GM21576 (cell line): ENCODE measurements at regions not wholly inside any gene's neighbourhood (a gene's known extent, or its start where the extent isn't known, plus 50 kb on each side); places are given as distances from the start of the nearest gene placed in this dataset.

ENCODE experiments used
- ATAC-seq: cut with Tn5 transposase; IDR thresholded peaks from one replicate; pipeline ENCODE4 v1.9.1; 2021; ENCODE audit warnings: mild to moderate bottlenecking, moderate library complexity; ENCODE audit not compliant: unreplicated experiment

DNA sequence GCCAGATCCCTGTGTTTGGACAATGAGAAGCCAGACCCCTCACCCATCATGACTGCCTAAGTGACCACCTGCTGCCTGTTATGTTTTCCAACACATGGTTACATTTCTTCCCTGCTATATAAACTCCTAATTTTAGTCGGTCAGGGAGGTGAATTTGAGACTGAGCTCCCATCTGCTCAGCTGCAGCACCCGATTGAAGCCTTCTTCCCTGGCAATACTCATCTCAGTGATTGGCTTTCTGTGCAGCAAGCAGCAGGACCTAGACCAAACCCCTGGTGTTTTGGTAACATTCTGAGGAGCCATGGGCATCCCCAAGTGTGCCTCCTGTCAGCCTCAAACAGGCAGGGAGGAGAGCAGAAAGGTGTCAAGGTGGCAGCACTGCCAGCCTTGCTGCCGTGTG is 141.2 kb downstream of the CD8B2 start:
- no peak for ATAC-seq

DNA sequence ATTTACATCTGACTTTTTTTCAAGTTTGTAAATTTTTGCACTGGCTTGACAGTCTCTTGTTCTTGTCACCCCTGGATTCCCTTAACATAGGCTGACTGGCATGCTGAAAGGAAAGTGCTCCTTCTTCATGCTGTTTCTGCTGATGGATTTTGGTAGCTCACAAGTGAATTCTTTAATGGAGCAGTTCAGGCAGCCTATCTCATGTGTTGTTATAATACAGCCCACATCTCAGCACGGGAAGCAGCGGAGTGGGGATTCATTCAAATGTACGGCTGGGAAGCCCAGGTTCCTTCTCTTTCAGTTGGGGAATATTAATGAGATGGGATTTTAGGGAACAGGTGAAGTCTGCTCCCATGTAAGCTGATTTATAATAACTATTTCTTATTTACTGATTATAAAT is 142.8 kb downstream of the CD8B2 start:
- no peak for ATAC-seq

DNA sequence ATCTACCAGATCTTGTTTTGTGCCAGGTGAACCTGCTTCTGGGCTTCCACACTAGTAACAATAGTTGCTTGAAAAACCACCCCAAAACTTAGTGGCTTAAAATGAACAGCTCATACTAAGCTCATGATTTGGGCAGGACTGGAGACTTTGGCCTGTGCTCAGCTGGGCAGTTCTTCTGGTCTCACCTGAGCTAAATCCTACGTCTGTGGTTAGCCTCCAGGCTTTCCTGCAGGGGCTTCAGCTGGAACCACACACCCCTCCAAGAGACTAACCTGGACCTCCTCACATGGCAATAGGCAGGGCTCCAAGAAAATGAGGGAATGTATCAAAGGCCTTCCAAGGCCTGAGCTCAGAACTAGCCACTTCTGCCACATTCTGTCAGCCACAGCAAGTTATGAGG is 144.1 kb downstream of the CD8B2 start:
- ATAC-seq, result no peak

- ATAC-seq, result no peak
These were observed 150.9 kb downstream of the CD8B2 start for GRCh38 chr2:106638043-106638442.

DNA sequence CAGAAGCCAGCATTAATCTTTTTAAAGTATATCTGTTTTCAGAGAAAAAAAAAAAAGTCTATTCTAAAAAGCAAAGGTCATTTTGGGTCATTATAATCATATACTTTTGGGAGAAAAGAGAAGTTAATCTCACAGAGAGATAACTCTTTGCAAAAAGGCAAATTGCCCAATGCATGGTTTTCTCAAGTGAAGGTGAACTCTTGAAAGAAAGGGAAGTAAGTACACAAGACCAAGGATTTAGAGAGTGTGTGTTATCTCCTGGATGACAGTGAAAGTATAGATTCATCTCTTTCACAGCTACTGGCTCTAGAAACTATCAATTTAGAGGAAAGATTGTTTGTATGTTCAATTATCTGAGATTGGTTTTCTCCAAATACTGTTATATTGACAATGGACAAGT is 151.4 kb downstream of the CD8B2 start:
- ATAC-seq, result no peak

DNA sequence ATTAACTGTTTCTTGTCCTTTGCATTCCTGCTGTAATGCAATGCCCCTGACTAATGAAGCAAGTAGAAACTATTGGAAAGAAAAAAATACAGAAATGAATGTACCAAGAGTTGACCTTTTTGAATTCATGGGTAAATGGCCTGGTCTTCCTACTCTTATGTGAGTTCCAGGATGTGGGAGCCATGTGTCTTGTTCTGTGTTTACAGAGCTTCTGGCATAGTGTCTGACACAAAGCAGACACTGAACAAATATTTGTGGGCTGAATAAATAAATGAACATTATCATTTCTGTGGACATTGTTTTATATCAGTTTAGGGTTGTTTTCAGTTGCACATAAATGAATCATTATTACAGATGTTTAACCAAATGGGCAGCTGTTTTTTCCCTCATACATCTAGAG is 155.5 kb downstream of the CD8B2 start:
- ATAC-seq, result no peak

GRCh38 chr2:106644623-106645022 is 157.5 kb downstream of the CD8B2 start:
- no peak for ATAC-seq

GRCh38 chr2:106646605-106647004 is 159.4 kb downstream of the CD8B2 start:
- ATAC-seq, result no peak

DNA sequence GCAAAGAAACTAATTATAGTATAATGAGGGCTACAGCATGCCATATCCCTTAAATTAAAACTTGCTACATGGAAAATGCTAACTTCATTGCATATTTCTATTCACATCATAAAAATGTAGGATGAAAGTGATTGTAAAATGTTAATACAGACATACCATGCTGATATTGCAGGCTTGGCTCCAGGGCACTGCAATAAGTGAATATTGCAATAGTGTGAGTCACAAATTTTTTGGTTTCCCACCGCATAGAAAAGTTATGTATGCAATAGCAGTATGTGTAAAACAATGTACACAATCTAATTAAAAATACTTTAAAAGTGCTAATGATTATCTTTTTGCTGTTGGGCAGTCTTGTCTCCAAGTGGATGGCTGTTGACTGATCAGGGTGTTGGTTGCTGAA is 162.1 kb downstream of the CD8B2 start:
- ATAC-seq, result no peak

GRCh38 chr2:106653465-106653864 is 166.3 kb downstream of the CD8B2 start:
- no peak for ATAC-seq

DNA sequence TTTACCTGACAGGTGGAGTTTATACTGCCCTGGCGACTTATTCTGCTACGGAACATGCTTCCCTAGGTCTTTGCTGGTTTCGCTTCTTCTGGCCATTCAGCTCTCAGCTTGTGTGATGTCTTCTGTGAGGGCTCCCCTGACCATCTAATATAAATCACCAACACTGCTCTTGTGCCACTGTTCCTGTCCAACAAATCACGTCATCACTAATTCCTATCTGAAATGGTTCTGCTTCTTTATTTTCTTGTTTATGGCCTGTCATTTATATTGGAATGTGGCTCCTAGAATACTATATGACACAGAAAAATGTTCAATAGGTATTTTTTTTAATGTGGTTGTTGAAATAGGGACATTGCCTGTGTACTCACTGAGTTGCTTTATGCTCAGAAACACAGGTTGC is 171.5 kb downstream of the CD8B2 start:
- ATAC-seq, result no peak

GRCh38 chr2:106664669-106665068 is 177.5 kb downstream of the CD8B2 start:
- peak; percentile 94 for ATAC-seq

GRCh38 chr2:106667478-106668070 is 180.4 kb downstream of the CD8B2 start:
- no peak for ATAC-seq

DNA sequence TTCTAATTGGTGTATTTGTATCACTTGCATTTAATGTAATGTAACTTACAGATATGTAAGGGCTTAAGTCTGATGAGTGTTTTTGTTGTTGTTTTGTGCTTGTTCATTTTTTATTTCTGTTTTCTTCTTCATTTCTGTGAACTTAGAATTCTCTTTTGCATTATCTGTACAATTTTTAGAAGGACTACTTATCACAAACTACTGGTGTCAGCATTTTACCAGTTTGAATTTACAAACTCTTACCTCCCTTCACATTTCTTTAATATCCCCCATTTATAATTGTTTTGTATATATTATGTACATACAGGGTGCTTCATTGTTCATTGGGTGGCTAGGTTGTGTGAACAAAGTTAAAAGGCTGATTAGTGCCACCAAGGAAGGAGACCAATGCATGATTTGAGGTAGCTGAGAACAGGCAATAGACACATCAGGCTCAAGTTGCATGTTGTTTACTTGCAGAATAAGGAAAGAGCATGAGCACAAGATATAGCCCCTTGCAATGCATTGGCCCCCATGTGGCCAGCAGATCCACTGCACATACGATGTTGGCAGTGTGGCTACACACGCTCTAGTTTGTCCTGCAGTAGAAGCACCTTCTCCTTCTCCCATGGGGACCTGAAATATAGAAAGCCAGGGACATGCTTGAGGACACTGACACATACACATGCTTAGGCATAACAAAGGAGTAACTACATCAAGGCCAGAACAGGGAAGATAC is 198.2 kb downstream of the CD8B2 start:
- no peak for ATAC-seq

DNA sequence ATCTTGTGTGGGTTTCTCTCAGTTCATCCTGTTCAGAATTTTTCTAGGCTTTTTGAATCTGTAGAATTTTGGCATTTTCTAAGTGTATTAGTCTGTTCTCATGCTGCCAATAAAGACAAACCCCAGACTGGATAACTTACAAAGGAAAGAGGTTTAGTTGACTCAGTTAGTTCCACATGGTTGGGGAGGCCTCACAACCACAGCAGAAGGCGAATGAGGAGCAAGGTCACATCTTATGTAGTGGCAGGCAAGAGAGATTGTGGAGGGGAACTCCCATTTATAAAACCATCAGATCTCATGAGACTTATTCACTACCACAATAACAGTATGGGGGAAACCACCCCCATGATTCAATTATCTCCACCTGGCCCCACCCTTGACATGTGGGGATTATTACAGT is 199.2 kb downstream of the ST6GAL2 start:
- ATAC-seq, result no peak

DNA sequence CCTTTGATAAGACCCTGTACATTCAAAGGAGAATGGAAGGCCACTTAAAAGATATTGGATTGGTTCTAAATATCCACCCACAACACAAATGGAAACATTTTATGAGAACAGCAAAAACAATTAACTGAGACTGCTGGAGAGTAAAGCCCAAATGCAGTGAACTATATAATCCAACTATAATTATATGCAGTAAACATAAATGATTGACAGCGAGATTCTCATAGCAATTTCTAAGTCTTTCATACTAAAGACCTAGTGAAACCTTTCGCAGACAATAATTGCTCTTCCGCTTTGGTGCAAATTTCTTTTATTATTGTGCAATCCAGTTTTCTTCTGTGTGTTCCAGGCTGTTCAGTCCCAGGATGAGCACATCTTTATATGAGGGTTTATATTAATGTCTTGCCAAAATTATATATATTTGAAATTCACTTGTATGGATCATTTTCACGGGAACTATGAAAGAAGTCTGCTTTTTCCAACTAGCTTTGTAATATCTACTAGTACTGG is 190.9 kb downstream of the ST6GAL2 start:
- ATAC-seq, result no peak

- no peak for ATAC-seq
These were observed 190.0 kb downstream of the ST6GAL2 start for GRCh38 chr2:106695919-106696318.

- no peak for ATAC-seq
These were observed 185.4 kb downstream of the ST6GAL2 start for GRCh38 chr2:106700616-106701015.

GRCh38 chr2:106701203-106702022 is 184.6 kb downstream of the ST6GAL2 start:
- no peak for ATAC-seq

GRCh38 chr2:106703161-106703560 is 182.8 kb downstream of the ST6GAL2 start:
- ATAC-seq, result no peak

GRCh38 chr2:106704798-106705197 is 181.2 kb downstream of the ST6GAL2 start:
- no peak for ATAC-seq

- no peak for ATAC-seq
These were observed 180.1 kb downstream of the ST6GAL2 start for GRCh38 chr2:106705877-106706276.
